ENCODE measurements at regions not wholly inside any gene's neighbourhood (a gene's known extent, or its start where the extent isn't known, plus 50 kb on each side); places are given as distances from the start of the nearest gene placed in this dataset.

DNA sequence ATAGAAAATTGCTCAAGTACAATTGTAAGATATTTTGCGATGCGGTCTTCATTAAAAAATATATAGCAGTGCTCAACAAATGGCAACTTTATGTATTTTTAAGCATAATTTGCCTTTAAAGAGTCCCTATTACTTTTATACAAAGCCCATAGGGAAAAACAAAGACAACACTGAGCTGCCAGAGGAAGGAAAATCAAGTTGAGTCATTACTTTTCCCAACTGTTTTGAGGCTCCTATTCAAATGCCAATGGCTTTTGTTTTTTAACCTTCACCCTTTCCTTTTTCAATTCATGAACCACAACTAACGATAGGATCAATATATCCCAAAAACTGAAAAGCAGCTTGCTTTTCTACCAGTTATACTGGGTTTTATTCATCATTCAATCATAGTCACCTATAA lies 157.6 kb upstream of the PLEKHA5 start:
- TF ChIP-seq POLR2AphosphoS5 (IDR thresholded peaks at IDR 0.05), result no peak
- TF ChIP-seq, protein P1, sequence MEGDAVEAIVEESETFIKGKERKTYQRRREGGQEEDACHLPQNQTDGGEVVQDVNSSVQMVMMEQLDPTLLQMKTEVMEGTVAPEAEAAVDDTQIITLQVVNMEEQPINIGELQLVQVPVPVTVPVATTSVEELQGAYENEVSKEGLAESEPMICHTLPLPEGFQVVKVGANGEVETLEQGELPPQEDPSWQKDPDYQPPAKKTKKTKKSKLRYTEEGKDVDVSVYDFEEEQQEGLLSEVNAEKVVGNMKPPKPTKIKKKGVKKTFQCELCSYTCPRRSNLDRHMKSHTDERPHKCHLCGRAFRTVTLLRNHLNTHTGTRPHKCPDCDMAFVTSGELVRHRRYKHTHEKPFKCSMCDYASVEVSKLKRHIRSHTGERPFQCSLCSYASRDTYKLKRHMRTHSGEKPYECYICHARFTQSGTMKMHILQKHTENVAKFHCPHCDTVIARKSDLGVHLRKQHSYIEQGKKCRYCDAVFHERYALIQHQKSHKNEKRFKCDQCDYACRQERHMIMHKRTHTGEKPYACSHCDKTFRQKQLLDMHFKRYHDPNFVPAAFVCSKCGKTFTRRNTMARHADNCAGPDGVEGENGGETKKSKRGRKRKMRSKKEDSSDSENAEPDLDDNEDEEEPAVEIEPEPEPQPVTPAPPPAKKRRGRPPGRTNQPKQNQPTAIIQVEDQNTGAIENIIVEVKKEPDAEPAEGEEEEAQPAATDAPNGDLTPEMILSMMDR (IDR thresholded peaks at IDR 0.05), result no peak
- no peak for TF ChIP-seq POLR2A (IDR thresholded peaks at IDR 0.05)
